SK-N-SH (cell line): ENCODE measurements at regions not wholly inside any gene's neighbourhood (a gene's known extent, or its start where the extent isn't known, plus 50 kb on each side); places are given as distances from the start of the nearest gene placed in this dataset.

Source experiments
- CTCF ChIP-seq: fragments of 200-600 bp; sonication (generic); IDR thresholded peaks from 2 replicates; pipeline ENCODE4 v1.6.1; 2017; ENCODE audit warnings: antibody characterized with exemption, mild to moderate bottlenecking, moderate library complexity
- FOXJ3 ChIP-seq: sonication (generic); formaldehyde crosslinking; IDR thresholded peaks from 2 replicates; pipeline ENCODE4 v1.5.1; 2020; ENCODE audit warnings: mild to moderate bottlenecking, missing genetic modification reagents
- GABPA ChIP-seq: IDR thresholded peaks from 2 replicates; pipeline ENCODE4 v1.4.0; 2012; ENCODE audit warnings: low read depth, mild to moderate bottlenecking
- MAX ChIP-seq: IDR thresholded peaks from 2 replicates; pipeline ENCODE4 v1.4.0; 2012; ENCODE audit warnings: low read depth
- POLR2AphosphoS5 ChIP-seq: IDR thresholded peaks from 2 replicates; pipeline ENCODE4 v1.6.1; 2012; ENCODE audit warnings: low read depth, low read length
- TEAD4 ChIP-seq: IDR thresholded peaks from 2 replicates; pipeline ENCODE4 v1.4.0; 2012; ENCODE audit warnings: mild to moderate bottlenecking, borderline replicate concordance; ENCODE audit not compliant: insufficient read depth
- USF1 ChIP-seq: IDR thresholded peaks from 2 replicates; pipeline ENCODE4 v1.4.0; 2012; ENCODE audit warnings: low read depth, borderline replicate concordance

- TF ChIP-seq POLR2AphosphoS5 (no peak), CTCF (no peak), MAX (no peak), USF1 (no peak), GABPA (no peak), TEAD4 (no peak), FOXJ3 (CRISPR knock-in tag) (no peak)
These were observed 1092.6 kb upstream of the PCDH10 start for GRCh38 chr4:132056496-132056895.
